Stimulated activated CD4-positive, alpha-beta T cell treated with anti-CD3 and anti-CD28 coated beads, Interleukin-12 subunit alpha, Interleukin-12 subunit beta, amount 100 ng/mL, for 4 hours (primary cell): ENCODE measurements at regions not wholly inside any gene's neighbourhood (a gene's known extent, or its start where the extent isn't known, plus 50 kb on each side); places are given as distances from the start of the nearest gene placed in this dataset.

Experiments
- DNase-seq: peaks from one replicate; pipeline ENCODE4 v3.0.0-alpha.2; 2020

DNA sequence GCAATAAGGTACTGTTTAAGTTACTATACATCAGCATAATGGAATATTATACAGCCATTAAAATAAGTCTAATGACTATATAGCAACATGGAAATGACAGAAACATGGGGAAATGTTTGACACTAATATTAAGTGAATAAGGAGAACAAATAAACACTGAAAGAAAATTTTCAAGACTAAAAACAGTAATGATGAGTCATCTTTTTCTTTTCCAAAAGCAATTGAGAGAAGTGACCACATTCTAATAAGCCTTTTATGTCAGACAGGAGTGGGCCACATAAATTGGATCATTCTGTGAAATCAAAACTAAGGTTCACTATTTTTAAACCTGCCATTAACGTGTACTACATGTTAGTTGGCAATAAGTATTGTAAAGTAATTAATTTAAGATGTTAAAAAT lies 187.5 kb downstream of the AHR start:
- no peak for DNase-seq

DNA sequence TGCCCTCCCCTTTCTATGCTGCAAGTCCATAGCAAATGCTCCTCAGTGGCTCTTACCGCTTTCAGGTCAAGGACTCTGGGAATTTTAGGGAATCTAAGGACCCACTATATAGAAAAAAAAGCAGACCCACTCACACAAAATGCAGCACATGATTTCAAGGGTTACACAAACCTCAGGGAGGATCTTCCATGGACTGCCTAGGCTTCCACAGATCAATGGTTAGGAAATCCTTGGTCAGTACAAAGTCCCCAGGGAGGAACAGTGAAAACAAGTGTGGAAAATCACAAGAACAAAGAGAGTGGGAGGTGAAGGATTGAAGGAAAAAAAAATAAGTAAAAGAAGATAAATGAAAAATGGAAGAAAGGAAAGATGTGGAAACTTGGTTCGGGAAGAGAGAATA lies 188.4 kb downstream of the AHR start:
- no peak for DNase-seq

DNA sequence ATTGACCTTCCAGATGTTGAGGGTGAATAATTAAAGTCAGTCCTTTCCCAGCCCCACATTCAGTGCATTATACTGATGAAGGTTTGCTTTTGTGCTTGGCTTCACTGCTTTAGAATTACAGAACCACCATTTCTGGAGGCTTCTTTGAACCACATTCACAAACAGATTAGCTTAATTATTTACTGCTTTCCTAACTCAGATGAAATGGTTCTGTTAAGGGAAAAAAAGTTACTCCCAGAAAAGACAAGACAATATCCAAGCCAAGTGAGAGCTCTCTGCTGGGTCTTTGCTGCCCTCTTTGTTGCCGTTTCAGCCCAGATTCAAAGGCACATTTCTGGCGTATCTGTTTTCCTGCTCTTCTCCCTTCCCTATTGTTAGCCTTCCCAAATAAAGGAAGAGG lies 188.9 kb downstream of the AHR start:
- no peak for DNase-seq

DNA sequence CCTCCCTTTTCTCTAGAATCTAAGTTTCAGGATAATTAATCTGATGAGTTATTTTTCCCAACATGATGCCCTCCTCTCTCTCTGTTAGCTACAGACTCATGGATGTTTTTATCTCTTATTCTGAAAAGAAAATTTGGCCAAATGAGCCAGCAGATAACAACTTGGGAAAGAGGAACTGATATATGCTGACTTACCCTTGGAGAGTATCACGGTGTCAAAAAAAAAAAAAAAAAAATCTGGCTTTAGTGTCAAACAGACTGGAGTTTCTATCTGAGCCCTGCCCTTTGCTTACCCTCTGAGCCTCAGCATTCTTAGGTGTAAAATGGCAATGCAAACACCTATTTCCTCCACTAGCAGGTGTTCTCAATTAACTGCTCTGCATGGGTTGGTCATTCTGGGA lies 190.4 kb downstream of the AHR start:
- DNase-seq: no peak

DNA sequence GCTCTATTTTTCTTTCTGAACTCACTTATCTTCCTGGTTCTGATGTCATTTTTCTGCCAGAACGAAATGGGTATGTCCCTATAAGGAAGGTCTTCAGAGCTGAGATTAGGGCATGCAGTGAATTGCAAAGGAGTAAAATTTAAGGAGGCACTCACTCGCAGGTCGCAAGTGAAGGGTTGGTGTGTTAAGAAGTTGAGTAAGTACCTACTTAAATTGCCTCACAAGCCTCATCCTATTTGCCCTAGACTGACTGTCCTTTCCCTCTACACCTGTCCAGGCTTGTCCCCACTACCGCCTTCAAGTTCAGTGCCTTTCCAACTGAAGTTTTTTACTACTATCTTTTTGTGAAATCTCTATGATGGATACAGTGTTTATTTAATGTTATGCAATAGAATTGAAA lies 191.5 kb downstream of the AHR start:
- DNase-seq: no peak

DNA sequence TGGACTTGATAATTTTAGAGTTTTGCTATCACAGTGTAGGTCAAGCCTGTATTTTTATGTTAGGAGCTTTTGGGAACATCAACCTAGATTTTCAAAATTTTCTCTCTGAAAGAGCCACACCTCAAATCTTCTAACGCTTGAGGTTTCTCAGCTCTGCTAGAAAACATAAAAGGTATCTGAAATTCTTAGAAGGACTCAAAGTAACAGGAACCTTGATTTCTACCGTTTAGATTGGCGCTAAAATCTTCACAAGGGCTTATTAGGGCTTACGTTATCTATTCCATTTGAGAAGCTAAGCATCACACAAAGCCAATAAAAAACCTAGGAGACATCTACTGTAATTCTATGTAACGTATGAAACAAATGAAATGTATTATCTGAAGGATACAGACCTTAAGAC lies 192.4 kb downstream of the AHR start:
- no peak for DNase-seq

DNA sequence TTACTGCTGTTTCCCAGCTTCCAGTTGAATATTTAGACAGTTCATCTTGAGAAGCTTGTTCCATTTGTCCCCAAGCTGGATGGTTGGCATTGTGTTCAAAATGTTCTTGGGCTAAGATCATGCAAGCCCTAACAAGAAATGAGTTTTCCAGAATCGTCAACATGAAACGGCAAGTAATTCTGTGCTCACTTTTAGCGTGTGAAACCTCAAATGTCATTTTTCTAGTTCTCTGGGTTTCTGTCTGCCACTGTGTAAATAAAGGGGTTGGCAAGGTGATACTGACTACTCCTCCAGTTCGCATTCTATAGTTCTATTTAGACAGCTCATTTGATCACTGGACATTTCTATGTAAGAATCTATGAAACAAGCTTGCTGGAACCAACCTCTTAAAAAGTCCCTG lies 194.0 kb downstream of the AHR start:
- DNase-seq: no peak

DNA sequence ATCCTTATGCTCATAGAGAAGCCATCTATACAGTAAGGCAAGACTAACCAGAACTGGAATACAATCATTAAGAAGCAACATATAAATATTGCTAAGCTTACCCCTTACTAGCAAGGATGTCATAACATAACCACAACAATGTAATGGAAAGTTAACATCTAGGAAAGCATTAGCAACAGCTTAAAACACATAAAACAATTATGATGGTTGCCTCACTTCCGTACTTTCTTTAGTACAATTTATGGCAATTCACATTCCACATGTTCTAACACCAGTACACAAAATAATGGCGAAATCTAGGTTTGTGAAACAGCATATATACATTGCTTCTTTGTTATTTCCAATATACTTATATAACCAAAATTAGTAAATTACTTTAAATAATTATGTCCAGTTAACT lies 195.0 kb downstream of the AHR start:
- DNase-seq: no peak

DNA sequence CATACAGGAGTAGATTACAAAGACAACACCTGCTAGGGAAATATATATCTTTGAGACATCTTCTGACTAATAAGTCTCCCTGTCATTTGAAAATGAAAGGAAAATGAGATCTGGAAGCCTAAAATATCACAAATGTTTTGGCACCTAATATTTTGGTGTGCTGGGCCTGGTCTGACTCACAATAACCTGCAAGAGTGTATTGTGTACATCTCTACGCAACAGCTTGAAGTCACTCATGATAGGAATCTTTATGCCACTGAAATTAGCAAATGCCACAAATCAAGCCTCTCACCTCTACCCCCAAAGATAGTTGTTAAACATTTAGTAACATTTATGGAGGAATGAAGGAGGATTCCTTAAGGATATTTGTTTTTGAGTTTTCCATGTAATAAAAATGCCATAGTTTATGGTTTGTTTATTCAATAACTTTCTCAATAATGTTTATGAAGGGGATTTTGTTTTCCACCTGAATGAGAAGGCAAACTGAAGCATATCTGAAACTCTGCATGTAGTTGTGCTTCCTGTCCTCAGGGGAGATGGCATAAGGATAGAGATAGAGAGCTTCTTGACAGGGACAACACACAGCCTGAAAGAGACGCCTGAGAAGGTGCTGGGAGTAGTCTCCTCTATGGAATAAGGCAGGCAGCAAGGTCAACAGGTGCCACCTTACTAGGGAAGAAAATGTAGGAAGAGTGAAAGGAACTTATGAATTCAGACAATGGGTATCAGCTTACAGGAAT lies 197.4 kb downstream of the AHR start:
- no peak for DNase-seq

DNA sequence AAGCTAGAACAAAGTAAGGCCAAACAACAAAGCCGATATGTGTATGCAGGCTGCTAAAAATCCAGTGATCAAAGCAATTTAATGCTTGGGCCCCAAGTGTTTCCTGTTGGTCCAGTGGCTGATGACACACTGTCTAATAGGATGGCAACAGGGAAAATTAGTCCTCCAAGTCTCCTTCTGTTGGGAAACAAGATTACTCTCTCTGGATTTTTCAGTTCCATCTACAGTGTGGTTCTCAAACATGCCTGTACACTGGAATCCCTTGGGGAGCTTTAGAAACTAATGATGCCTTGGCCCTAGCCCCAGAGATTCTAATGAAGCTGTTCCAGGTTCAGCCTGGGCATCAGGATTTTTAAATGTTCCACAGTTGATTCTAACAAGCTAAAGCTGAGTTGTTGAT lies 198.7 kb downstream of the AHR start:
- DNase-seq: no peak

DNA sequence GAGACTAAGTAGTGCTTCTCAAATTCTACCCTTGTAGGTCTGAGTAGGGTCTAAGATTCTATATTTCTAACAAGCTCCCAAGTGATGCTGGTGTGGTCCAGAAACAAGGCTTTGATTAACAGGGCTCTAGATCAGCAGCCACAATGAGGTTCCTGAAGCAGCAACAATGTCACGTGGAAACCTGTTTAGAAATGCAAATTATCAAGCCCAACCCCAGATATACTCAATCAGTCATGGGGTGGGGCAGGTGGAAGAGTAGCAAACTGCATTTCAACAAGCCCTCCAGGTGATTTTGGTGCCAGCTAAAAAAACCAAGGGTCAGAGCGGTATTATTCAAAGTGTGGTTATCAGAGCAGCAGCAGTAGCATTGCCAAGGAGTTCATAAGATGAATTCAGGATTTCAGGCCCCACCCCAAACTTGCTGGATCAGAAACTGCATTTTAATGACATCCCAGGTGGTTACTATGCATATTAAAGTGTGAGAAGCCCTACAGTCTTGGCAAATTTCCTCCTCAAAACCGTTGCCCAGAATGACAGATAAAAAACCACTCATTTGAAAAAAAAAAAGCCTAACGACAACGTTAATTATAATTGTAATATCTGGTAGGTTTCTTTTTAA lies 199.2 kb downstream of the AHR start:
- DNase-seq: no peak

DNA sequence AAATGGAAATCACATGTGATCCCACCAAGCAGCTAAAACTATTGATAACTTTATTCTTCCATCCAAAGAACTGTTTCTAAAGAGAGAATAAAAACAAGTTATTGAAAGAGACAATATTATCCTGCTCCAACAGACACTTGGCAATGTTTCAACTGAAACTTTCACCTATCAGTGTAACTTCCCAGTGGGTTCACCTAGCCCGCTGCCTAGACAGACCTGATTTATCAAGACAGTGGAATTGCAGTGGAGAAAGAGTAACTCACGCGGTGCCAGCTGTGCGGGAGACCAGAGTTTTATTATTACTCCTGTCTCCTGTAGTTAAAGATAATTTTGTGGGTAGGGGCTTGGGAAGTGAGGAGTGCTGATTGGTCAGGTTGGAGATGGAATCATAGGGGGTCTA lies 199.8 kb downstream of the AHR start:
- DNase-seq: no peak

DNA sequence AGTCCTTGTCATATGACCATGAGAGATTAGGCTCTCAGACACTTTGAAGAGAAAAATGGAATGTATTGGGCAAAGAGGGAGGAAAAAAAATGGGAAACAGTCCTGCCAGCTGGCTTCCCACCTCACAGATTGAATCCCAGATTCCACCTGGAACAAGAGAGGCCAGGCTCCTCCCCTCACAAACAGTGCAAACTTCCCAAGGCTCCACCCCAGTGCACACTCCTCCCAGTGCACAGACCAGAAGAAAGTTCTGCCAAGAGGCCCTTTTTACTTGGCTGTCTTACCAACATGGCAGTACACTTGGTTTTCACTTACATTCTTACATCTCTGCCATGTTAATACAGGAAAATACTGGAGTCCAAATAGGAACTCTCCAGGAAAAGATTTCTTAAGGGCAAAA lies 202.3 kb downstream of the AHR start:
- DNase-seq: no peak

DNA sequence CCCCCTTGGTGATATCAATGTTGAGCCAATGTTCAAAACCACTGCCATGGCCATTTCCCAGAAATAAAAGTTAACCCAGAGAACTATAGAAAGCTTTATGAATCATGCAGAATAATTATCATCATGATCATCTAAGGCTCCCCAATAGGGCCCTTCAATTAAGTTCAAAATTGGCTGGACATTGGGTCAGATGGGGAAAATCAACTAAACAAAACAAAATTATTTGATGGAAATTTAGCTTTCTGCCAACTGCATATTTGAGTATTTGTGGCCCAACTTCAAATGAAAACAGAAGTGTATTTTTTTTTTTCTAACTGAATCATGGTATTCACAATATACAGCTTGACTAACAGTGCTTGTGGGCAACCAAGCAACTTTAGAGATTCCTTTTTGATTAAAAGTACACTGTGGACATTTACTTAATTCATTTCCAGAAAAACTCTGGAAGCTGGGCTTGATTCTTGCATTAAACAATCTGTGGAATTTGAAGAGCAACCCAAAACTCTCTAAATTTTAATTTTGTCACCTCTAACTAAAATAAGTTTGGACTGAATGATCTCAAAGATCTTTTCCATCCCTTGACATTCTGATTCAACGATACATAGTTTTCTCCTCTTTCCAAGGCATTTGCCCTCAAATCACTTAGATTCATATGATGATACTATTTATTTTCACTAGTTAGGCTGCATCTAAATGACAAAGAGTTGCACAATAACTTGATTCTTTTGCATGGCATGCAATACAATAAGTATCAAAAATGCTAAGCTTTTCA lies 203.2 kb downstream of the AHR start:
- no peak for DNase-seq

DNA sequence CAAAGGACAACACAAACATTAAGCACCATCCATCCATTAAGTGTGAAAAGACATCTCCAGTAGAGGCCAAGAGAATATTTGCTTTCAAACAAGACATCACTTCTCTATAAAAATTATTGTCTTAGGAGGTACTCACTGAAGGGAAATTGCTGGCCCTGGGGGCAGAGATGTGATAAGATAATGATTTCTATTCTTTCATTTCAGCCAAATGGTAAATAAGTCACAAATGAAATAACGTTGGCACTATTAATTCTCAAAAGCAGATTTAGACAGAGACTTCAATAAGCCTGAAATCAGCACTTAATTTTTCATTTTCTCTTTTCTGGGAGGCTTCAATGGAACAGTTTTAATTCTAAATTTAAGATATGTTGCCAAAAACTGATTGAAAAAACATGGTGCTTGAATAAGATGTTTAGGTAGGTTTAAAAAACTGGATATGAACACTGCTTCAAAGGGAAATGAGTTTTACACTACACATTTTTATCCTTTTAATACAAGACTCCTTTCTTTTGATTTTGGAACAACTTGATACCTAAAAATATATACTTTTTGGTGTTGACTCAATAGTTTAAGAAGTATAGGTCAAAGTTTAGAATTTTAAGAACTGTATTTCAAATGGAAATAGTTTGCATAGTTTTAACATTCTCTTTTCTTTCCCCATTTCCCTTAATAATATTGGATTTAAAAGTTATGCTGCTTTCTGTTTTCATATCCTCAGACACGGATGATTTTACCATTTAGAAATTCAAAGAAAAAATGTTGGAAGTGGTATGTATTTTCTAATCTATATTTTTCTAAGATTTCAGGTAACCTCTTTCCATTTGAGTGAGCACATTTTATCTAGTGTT lies 204.0 kb downstream of the AHR start:
- no peak for DNase-seq

DNA sequence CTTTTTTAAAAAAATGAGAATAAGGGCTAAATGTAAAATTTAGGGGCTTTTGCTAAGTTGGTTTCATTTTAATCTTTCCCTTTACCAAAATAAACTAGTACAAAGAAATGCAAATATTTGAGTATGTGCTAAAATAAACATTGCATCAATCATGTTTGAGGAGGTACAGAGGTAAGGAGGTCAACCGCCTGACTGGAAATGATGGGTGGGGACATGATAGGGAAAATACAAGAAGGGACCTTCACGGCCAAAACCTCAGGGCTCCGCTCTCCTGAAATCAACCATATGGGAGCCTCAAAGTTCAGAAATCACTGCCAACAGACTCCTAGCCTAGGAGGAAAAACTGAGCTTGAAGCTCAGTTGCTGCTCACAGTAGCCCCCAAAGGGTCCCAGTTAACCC lies 207.6 kb downstream of the AHR start:
- DNase-seq: no peak

DNA sequence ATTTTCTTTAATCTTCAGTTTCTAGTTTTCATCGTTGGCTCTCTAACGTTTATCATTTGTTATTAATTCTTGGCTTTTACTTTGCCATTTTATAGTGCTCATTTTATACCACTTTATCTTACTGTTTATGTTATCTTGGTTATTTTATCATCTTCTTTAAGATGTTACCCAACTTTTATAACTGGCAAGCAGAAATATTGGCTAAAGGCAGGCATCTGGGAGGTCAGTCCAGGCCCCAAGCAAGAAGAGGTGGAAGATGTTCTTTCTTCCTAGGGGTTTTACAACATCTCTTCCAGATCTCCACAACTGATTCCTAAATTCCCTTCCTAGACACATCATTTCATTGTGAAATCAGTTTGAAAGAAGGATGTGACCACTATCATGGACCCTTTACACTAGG lies 208.1 kb downstream of the AHR start:
- no peak for DNase-seq

DNA sequence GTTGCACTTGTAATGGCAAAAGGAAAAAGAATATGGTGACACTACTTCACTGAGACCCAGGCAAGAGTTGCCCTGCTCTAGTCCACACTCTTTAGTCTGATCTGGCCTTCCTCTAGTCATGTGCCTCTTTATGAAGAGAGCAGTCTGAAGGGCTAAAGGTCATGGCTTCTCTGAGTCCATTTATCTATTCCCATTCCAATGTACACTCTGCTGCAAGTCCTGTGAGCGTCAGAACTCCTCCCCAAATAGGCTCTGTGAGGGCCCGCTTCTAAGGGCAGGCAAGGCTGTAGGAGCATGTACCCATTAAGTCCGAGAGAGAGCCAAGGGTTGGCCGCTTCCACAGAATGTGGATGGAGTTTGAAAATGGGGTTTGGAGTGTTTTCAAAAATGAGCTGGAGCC lies 209.3 kb downstream of the AHR start:
- DNase-seq: no peak

DNA sequence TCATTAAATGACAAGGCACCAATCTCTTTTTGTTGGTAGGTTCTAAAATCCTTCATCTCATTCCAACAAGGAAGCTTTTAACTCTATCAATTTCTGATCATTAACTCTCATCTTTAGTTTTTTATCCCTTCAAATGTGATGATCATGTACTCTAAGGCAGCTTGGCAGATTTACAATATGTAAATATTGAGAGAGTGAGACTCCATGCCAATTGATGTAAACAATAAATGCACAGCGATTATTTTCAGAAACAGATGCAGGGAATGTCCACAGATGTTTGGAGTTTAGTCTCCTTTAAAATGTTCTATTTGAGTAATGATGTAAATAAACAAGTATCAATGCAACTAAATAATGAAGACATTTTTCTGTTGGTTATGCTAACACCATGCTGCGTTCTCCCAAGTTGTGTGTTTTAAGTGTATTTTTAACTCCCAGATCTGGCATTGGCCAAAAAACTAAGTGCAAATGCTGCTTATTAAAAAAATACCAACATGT lies 213.8 kb downstream of the AHR start:
- DNase-seq: no peak

DNA sequence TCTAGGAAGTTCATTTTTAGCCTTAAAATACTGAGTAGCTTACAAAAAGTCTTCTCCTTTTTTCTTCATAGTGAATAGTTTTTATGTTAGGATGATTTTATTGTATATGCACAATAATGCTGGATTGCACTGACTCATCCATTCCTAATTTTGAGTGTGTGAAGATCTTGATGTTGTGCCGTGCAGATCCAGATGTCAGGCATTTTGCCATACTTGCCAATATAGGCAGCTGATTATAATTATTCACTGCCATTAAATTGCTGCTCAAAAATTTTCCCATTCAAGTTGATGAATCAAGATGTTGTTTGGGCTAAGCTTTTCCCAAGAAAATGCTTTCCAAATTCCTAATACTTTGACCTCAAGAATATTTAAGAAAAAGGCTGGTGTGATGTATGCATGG lies 218.3 kb downstream of the AHR start:
- DNase-seq: no peak

DNA sequence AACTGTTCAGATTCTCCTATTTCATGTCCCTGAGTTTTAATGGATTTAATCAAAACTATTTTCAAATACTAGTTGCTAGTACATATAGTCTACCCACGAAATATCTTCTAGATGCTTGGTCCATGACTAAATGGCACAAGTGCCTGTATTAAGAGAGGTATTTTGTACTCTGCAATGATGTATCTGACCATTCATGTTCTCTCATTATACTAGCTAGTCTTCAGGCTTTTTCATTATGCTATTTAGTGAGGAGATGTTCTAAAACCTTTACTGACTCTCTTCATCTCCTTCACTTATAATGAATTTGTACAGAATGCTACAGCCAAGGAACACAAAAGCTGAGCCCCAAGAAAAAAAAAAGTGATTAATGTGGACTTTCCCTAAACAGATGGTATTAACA lies 222.5 kb downstream of the AHR start:
- DNase-seq: no peak

DNA sequence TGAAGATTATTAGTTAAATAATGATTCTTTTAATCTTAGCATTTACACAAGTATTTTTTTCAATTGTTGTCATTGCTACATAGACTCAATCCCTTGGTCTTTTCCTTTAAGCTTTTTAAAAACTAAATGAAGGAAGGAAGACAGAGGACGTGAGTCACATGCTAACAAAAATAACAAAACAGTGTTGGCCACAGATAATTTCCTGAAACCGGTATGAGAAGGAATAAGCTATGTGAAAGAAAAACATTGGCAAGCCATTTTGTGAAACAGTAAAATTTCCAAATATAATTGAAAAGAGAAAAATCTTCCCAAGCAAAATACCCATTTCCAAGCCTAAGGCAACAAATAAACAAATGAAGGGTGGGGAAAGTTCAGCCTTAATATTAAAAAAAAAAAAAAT lies 223.0 kb downstream of the AHR start:
- DNase-seq: no peak
